HFF-Myc (cell line): ENCODE measurements at regions not wholly inside any gene's neighbourhood (a gene's known extent, or its start where the extent isn't known, plus 50 kb on each side); places are given as distances from the start of the nearest gene placed in this dataset.

Experiments
- DNase-seq: peaks from one replicate; pipeline ENCODE4 v3.0.0-alpha.2; 2011; ENCODE audit warnings: low read depth; ENCODE audit errors: extremely low read depth
- H3K4me3 ChIP-seq: replicated peaks from 2 replicates; pipeline ENCODE4 v1.5.1; 2011; ENCODE audit warnings: low read depth, mild to moderate bottlenecking, control low read depth, low read length
- TF ChIP-seq, protein P1 (sequence below): IDR thresholded peaks from 2 replicates; pipeline ENCODE4 v1.5.1; 2012; ENCODE audit warnings: mild to moderate bottlenecking, low read depth, low read length, control low read depth; ENCODE audit errors: missing control alignments

DNA sequence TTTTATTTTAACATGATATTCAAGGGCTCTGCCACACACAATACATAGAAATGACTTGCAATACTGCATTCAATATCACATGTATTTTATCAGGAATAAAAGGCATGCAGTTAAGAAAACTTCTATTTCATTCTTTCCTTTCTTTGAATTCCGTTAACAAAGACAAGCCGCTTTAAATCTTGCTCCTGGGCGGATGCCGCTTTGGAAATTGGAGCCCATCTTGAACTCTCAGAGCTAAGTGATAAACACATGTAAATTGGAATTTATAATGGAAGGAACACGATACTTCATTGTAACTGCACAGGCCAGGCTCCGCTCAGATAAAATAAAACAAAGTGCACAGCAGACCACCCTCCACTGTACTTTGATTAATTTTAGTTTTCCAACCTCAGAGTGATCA, 774.5 kb upstream of the COBL start:
- DNase-seq, result no peak
- no peak overlapping the region for H3K4me3 ChIP-seq
- TF ChIP-seq, protein P1, sequence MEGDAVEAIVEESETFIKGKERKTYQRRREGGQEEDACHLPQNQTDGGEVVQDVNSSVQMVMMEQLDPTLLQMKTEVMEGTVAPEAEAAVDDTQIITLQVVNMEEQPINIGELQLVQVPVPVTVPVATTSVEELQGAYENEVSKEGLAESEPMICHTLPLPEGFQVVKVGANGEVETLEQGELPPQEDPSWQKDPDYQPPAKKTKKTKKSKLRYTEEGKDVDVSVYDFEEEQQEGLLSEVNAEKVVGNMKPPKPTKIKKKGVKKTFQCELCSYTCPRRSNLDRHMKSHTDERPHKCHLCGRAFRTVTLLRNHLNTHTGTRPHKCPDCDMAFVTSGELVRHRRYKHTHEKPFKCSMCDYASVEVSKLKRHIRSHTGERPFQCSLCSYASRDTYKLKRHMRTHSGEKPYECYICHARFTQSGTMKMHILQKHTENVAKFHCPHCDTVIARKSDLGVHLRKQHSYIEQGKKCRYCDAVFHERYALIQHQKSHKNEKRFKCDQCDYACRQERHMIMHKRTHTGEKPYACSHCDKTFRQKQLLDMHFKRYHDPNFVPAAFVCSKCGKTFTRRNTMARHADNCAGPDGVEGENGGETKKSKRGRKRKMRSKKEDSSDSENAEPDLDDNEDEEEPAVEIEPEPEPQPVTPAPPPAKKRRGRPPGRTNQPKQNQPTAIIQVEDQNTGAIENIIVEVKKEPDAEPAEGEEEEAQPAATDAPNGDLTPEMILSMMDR, result no peak

DNA sequence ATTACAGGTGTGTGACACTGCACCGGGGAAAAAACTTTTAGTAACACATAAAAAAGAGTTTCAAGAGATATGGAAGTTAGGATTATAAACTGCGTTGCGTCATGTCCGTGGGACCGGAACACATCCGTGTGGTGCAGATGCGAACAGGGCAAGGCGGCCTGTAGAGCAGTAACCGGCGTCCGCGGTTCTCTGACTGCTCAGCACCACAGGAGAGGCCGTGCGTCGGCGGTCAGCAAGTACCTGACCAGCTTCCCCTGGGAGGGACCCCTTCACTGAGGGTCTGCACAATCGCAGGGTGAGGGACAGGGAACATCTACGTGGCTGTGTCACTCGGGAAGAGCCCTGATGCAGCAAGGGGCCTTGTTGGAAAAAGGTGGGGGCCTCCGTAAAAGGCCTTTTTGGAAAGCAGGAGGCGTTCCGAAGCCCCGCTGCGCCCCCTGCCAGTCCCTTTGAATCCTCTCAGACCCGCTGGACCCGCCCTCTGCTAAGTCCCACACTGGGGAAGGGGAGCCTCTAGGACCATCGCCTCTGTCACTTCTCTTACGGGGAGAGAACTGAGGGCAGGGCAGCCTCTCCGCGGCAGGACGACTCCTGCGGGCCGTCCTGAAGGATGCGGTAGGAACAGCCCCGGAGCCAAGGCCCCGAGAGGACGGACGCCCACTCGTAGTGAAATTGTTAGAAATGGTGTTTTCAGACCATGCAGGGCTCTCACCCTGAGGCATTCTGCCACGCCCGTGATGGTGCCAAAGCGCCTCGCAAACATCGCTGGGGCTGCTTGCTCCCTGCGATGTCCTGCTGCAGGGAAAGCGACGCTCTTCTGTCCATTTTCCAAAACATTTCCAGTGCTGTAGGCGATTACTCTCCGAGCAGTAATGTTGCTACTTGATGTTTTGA, 771.6 kb upstream of the COBL start:
- H3K4me3 ChIP-seq, result no peak overlapping the region
- TF ChIP-seq, protein P1, result no peak
- no peak for DNase-seq

DNA sequence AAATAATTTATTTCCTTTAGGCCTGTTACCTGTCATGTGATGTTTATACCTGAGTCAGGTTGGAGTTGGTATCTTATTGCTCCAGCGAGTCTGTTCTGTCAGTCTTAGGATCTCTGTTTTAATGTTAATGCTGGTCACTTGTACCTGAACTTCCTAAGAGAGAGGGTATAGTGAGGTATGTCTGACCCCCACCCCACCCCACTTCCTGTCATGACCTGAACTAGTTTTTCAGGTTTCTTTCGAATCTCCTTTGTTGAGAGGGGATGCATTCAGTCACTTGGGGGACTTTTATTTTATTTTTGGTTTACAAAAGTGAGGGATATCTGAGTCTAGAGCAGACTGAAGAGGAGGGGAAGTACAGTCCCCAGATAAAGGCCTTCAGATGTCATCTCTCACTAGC, 769.0 kb upstream of the COBL start:
- TF ChIP-seq, protein P1, result no peak
- H3K4me3 ChIP-seq, result no peak overlapping the region
- DNase-seq, result no peak

DNA sequence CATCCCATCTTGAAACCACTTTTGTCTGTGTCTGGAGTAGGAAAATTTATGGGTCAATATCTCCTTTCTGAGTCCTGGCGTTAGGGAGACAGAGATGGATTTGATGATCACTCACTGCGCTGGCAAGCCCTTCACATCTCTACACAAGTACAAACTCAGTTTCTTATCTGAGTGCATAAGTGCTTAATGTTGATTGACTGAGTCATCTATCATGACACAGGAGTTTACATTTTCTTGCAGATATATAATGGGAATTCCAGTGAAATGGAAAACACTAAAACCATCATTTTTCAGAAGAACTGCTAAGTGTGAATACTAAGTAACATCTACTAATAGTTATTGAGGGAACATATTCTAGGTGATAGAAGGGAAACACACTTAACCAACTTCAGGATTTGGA, 763.9 kb upstream of the COBL start:
- DNase-seq, result no peak
- H3K4me3 ChIP-seq, result no peak overlapping the region
- TF ChIP-seq, protein P1, result no peak

DNA sequence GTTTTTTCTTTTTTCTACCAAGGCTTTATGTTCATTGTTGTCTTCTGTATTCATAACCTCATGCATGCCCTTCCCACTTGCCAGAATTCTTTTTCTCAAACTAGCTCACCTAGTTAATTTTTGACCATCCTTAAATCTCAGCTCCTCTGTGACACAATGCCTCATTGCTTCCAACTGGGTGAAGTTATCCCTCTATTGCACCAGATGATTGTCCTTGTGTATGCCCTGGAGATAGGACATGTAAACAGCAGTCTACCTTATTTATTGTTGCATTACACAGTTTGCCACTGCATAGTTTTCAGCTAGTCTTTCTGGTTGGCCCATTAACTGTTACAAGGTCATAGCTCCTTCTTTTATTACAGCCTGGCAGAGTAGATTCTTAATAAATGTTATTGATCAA, 763.1 kb upstream of the COBL start:
- TF ChIP-seq, protein P1, result no peak
- no peak for DNase-seq
- H3K4me3 ChIP-seq, result no peak overlapping the region

DNA sequence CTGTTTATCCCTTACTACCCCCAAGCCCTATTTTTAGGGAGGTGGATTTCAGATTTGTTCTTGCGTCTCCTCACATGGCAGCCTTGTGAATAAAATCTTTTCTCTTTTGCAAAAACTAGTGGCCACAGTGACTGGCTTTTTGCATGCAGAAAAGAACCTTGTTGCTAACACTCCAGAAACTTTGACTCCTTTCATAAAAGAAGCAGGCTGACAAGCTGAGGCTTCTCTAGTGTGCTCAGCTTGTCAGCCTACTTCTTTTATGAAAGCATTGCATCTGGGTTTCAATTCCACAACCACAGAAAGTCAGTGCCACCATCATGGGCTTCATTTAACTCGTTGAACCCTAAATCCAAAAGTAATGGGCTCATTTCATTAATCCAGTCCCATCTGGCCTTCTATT, 761.0 kb upstream of the COBL start:
- no peak for DNase-seq
- TF ChIP-seq, protein P1, result no peak
- no peak overlapping the region for H3K4me3 ChIP-seq
